K562 (cell line): ENCODE measurements at regions not wholly inside any gene's neighbourhood (a gene's known extent, or its start where the extent isn't known, plus 50 kb on each side); places are given as distances from the start of the nearest gene placed in this dataset.

Experiments used
- ATAC-seq: fragments of 200-7000 bp; cut with Tn5 transposase; 3 replicates; pipeline ENCODE4 v1.9.1; 2020; ENCODE audit warnings: moderate library complexity
- BruUV-seq: library from RNA; stranded (reverse); fragments of 400-500 nt; replicated peaks from 2 replicates; lab custom pipeline; 2021; lab: Mats Ljungman, UMichigan
- CTCF ChIA-PET: fragments of 300-600 bp; formaldehyde crosslinking; extraction: SDS; loops from one replicate; lab custom pipeline; 2021; ENCODE audit warnings: low intra/inter-chr PET ratio; lab: Yijun Ruan, JAX
- POLR2A ChIA-PET: fragments of 300-600, 350-650 bp; sonication (Branson Sonifier 250); formaldehyde crosslinking; extraction: SDS; loops from one replicate; lab custom pipeline; 2021; ENCODE audit warnings: antibody characterized with exemption, inconsistent platforms; lab: Yijun Ruan, JAX
- DNase-seq, 4 experiments: peaks; one replicate each; pipeline versions ENCODE4 v3.0.0 to v3.0.0-alpha.2; 2011 to 2018; ENCODE audit warnings: low spot score in 3 of 4, mixed read lengths in 3 of 4; ENCODE audit errors: extremely low read depth in 1 of 4
- FAIRE-seq: peaks from 2 replicates; lab custom pipeline; 2011; peaks lifted over from hg19 to GRCh38; lab: Jason Lieb, UNC
- H2AFZ ChIP-seq: 2 replicates; pipeline ENCODE4 v1.6.0; 2011; ENCODE audit warnings: low read depth, low read length, control low read depth, inconsistent platforms
- H3K27ac ChIP-seq: fragments of 200-600 bp; 3 replicates; pipeline ENCODE4 v1.8.0; 2011; ENCODE audit warnings: low read depth, mild to moderate bottlenecking, control low read depth, inconsistent platforms, low read length, moderate library complexity, mixed read lengths; ENCODE audit errors: extremely low read depth
- H3K27me3 ChIP-seq, 2 experiments: fragments of 300-600 bp in 1 of 2; 2 replicates in 1 of 2; 3 replicates in 1 of 2; pipeline versions ENCODE4 v1.6.0 to v1.8.0; 2011; ENCODE audit warnings: inconsistent platforms in 2 of 2, low read length in 2 of 2, mild to moderate bottlenecking in 1 of 2, mixed read lengths in 1 of 2, moderate library complexity in 1 of 2; ENCODE audit not compliant: control insufficient read depth in 2 of 2, insufficient read depth in 2 of 2
- H3K36me3 ChIP-seq: fragments of 300-600 bp; 3 replicates; pipeline ENCODE4 v1.8.0; 2011; ENCODE audit warnings: mild to moderate bottlenecking, low read length, inconsistent platforms; ENCODE audit not compliant: control insufficient read depth, insufficient read depth
- H3K4me1 ChIP-seq, 2 experiments: fragments of 200-600 bp in 1 of 2; replicated peaks in 1 of 2; 2 replicates in 1 of 2; 3 replicates in 1 of 2; pipeline versions ENCODE4 v1.5.1 to v1.8.0; 2011; ENCODE audit warnings: inconsistent platforms in 2 of 2, low read length in 2 of 2, mild to moderate bottlenecking in 1 of 2, mixed read lengths in 1 of 2, moderate library complexity in 1 of 2; ENCODE audit not compliant: control insufficient read depth in 2 of 2, insufficient read depth in 2 of 2
- H3K4me2 ChIP-seq: 2 replicates; pipeline ENCODE4 v1.6.1; 2011; ENCODE audit warnings: low read length, control low read depth, inconsistent platforms, mixed read lengths; ENCODE audit not compliant: insufficient read depth
- H3K4me3 ChIP-seq: fragments of 200-600 bp; sonication (generic), shearing (Covaris generic); 2 replicates; pipeline ENCODE4 v1.5.1; 2016; ENCODE audit warnings: control low read depth, inconsistent platforms
- H3K79me2 ChIP-seq: fragments of 200-600 bp; 3 replicates; pipeline ENCODE4 v1.8.0; 2011; ENCODE audit warnings: low read length, inconsistent platforms; ENCODE audit not compliant: control insufficient read depth, insufficient read depth
- H3K9ac ChIP-seq, 2 experiments: 2 replicates each; pipeline versions ENCODE4 v1.6.0 to v1.6.1; 2011; ENCODE audit warnings: low read depth in 2 of 2, low read length in 2 of 2, control low read depth in 1 of 2, inconsistent platforms in 1 of 2, mild to moderate bottlenecking in 1 of 2, mixed read lengths in 1 of 2; ENCODE audit not compliant: insufficient read depth in 1 of 2
- H3K9me1 ChIP-seq: one replicate; pipeline ENCODE4 v1.6.0; 2011; ENCODE audit warnings: inconsistent platforms, mild to moderate bottlenecking, low read length, moderate library complexity; ENCODE audit not compliant: control insufficient read depth, insufficient read depth
- H3K9me3 ChIP-seq: replicated peaks from 2 replicates; pipeline ENCODE4 v1.5.1; 2011; ENCODE audit warnings: low read depth, low read length, inconsistent platforms; ENCODE audit not compliant: control insufficient read depth, insufficient read depth
- H4K20me1 ChIP-seq: replicated peaks from 2 replicates; pipeline ENCODE4 v1.6.1; 2011; ENCODE audit warnings: low read length, inconsistent platforms, mixed read lengths; ENCODE audit not compliant: control insufficient read depth, insufficient read depth
- CBX5 ChIP-seq: IDR thresholded peaks from 2 replicates; pipeline ENCODE4 v1.6.1; 2014; ENCODE audit warnings: low read depth, borderline replicate concordance
- CHD1 ChIP-seq: fragments of 200-600 bp; sonication (generic); IDR thresholded peaks from one replicate; pipeline ENCODE4 v1.6.1; 2012; ENCODE audit warnings: mild to moderate bottlenecking, moderate library complexity, low read length, inconsistent platforms
- HDAC1 ChIP-seq, 2 experiments: fragments of 450-650 bp; IDR thresholded peaks; 2 replicates each; pipeline ENCODE4 v1.6.1; 2016 to 2017; ENCODE audit warnings: inconsistent platforms in 1 of 2, mild to moderate bottlenecking in 1 of 2, moderate library complexity in 1 of 2
- HMG20A ChIP-seq: fragments of 450-650 bp; formaldehyde crosslinking; conservative IDR thresholded peaks from 2 replicates; pipeline ENCODE4 v1.4.0; 2020; ENCODE audit warnings: mild to moderate bottlenecking, mixed read lengths
- KAT7 ChIP-seq: sonication (generic); formaldehyde crosslinking; IDR thresholded peaks from 2 replicates; pipeline ENCODE4 v1.8.0; 2022; ENCODE audit warnings: missing genetic modification reagents, mild to moderate bottlenecking, borderline replicate concordance
- KDM1A ChIP-seq, 2 experiments: fragments of 450-650 bp; IDR thresholded peaks; 2 replicates each; pipeline ENCODE4 v1.6.1; 2016; ENCODE audit warnings: mild to moderate bottlenecking in 2 of 2
- KLF13 ChIP-seq: fragments of 450-650 bp; IDR thresholded peaks from 2 replicates; pipeline ENCODE4 v1.6.1; 2016; ENCODE audit warnings: missing genetic modification characterization, low read depth, mild to moderate bottlenecking, missing compliant biosample characterization, moderate library complexity, borderline replicate concordance
- MCM3 ChIP-seq: fragments of 450-650 bp; IDR thresholded peaks from 2 replicates; pipeline ENCODE4 v1.6.1; 2016
- POLR2B ChIP-seq: fragments of 450-650 bp; IDR thresholded peaks from 2 replicates; pipeline ENCODE4 v1.6.1; 2018; ENCODE audit warnings: low read depth; ENCODE audit not compliant: partially characterized antibody
- RFX1 ChIP-seq: fragments of 450-650 bp; IDR thresholded peaks from 2 replicates; pipeline ENCODE4 v1.6.1; 2016; ENCODE audit warnings: mild to moderate bottlenecking, moderate library complexity
- TAF15 ChIP-seq: fragments of 200-400 bp; formaldehyde crosslinking; IDR thresholded peaks from 2 replicates; pipeline ENCODE4 v1.6.1; 2017; ENCODE audit warnings: mild to moderate bottlenecking, low read depth, low read length, moderate library complexity
- TEAD2 ChIP-seq: fragments of 450-650 bp; IDR thresholded peaks from 2 replicates; pipeline ENCODE4 v1.6.1; 2016; ENCODE audit warnings: missing genetic modification characterization, control low read depth, missing compliant biosample characterization
- THAP7 ChIP-seq: fragments of 250-450 bp; sonication (Bioruptor Pico); IDR thresholded peaks from 2 replicates; pipeline ENCODE4 v1.5.0; 2021
- ZC3H8 ChIP-seq: fragments of 450-650 bp; IDR thresholded peaks from 2 replicates; pipeline ENCODE4 v1.6.1; 2017
- ZNF146 ChIP-seq: IDR thresholded peaks from one replicate; pipeline ENCODE4 v1.6.1; 2018; ENCODE audit warnings: missing compliant biosample characterization; ENCODE audit not compliant: unreplicated experiment
- ZNF263 ChIP-seq: sonication (generic); formaldehyde crosslinking; IDR thresholded peaks from 2 replicates; pipeline ENCODE4 v1.8.0; 2022; ENCODE audit warnings: mild to moderate bottlenecking, missing genetic modification reagents, borderline replicate concordance
- WGBS: fragments of 100-300 bp; shearing (Covaris generic); methylation state at CpG from one replicate; pipeline ENCODE4 v1.1.6; 2016; ENCODE audit warnings: low coverage, mixed read lengths; ENCODE audit not compliant: insufficient coverage; ENCODE audit errors: missing lambda C conversion rate; 5-methylcytosine and 5-hydroxymethylcytosine counted together
- in situ Hi-C: fragments of 300-500 bp; cut with MboI; formaldehyde crosslinking; loops from 4 replicates; pipeline ENCODE4 v1.15.0; 2018; ENCODE audit warnings: inconsistent platforms, mixed read lengths
- intact Hi-C: fragments of 100-400 bp; cut with micrococcal nuclease; formaldehyde crosslinking; loops from 2 replicates; pipeline ENCODE4 v1.14.2; 2022
- TF ChIP-seq, protein P1 (sequence below): fragments of 450-650 bp; IDR thresholded peaks from 2 replicates; pipeline ENCODE4 v1.6.1; 2016
- TF ChIP-seq, protein P2 (sequence below): fragments of 250-450 bp; sonication (Bioruptor Pico); IDR thresholded peaks from 2 replicates; pipeline ENCODE4 v1.8.0; 2022; ENCODE audit warnings: inconsistent platforms, mild to moderate bottlenecking, moderate library complexity, borderline replicate concordance

- CTCF ChIA-PET = no interaction called here
These were observed 389.5 kb downstream of the MTX2 start for GRCh38 chr2:176658708-176659107.

More at GRCh38 chr2:176658708-176659107, 389.5 kb downstream of the MTX2 start:
- H3K36me3 ChIP-seq = no peaks in the 10 kb centered on the region
- intact Hi-C loops (loop anchor here (10.0 kb wide), 1 partner anchor 156 kb away; no protein-coding TSS in a partner anchor), in situ Hi-C loops (no loop called here)
- H3K4me1 ChIP-seq = no peaks in the 10 kb centered on the region
- H3K27me3 ChIP-seq = peaks cover 0 to under 1% of the 10 kb centered on the region in 2 experiments; a peak in 1 of 5 replicates
- no peak overlapping the region for H3K27ac ChIP-seq
- H2AFZ ChIP-seq = no peak overlapping the region
- no peaks in the 10 kb centered on the region for H3K9me3 ChIP-seq
- TF ChIP-seq TEAD2 (tag) (no peak), THAP7 (CRISPR knock-in tag) (no peak), ZNF263 (CRISPR knock-in tag) (no peak), KLF13 (tag) (no peak), RFX1 (no peak), POLR2B (no peak), KAT7 (no peak), HDAC1 (IDR thresholded peaks at IDR 0.05) (no peak), TAF15 (no peak), CHD1 (no peak), KDM1A (IDR thresholded peaks at IDR 0.05) (no peak), CBX5 (no peak), MCM3 (no peak), ZC3H8 (no peak), HMG20A (CRISPR knock-in tag) (no peak), ZNF146 (CRISPR knock-in tag) (no peak)
- TF ChIP-seq, protein P1, sequence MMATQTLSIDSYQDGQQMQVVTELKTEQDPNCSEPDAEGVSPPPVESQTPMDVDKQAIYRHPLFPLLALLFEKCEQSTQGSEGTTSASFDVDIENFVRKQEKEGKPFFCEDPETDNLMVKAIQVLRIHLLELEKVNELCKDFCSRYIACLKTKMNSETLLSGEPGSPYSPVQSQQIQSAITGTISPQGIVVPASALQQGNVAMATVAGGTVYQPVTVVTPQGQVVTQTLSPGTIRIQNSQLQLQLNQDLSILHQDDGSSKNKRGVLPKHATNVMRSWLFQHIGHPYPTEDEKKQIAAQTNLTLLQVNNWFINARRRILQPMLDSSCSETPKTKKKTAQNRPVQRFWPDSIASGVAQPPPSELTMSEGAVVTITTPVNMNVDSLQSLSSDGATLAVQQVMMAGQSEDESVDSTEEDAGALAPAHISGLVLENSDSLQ = no peak
- TF ChIP-seq, protein P2, sequence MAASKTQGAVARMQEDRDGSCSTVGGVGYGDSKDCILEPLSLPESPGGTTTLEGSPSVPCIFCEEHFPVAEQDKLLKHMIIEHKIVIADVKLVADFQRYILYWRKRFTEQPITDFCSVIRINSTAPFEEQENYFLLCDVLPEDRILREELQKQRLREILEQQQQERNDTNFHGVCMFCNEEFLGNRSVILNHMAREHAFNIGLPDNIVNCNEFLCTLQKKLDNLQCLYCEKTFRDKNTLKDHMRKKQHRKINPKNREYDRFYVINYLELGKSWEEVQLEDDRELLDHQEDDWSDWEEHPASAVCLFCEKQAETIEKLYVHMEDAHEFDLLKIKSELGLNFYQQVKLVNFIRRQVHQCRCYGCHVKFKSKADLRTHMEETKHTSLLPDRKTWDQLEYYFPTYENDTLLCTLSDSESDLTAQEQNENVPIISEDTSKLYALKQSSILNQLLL (CRISPR knock-in tag) = no peak
- no peak overlapping the region for H3K9ac ChIP-seq
- no peak overlapping the region for H3K4me3 ChIP-seq
- H3K4me2 ChIP-seq = no peak overlapping the region
- BruUV-seq = no TSS peak
- 0% methylated on average over 4 of the region's 4 CpGs for WGBS
- DNase-seq = no peak
- POLR2A ChIA-PET = interaction anchor here (0.6 kb wide), 1 partner anchor 57 kb away, joined by 3 read pairs; no protein-coding TSS in a partner anchor
- no peak for FAIRE-seq
- H3K9me1 ChIP-seq = no peaks in the 10 kb centered on the region
- no peak for ATAC-seq
- no peaks in the 10 kb centered on the region for H4K20me1 ChIP-seq
- no peaks in the 10 kb centered on the region for H3K79me2 ChIP-seq
